Neural progenitor cell (in vitro differentiated cells): ENCODE measurements at regions not wholly inside any gene's neighbourhood (a gene's known extent, or its start where the extent isn't known, plus 50 kb on each side); places are given as distances from the start of the nearest gene placed in this dataset.

Source experiments
- CTCF ChIP-seq: fragments of 200-600 bp; sonication (generic); IDR thresholded peaks from 2 replicates; pipeline ENCODE4 v1.5.1; 2017; ENCODE audit warnings: antibody characterized with exemption, mild to moderate bottlenecking
- EZH2 ChIP-seq: fragments of 200-600 bp; sonication (generic); IDR thresholded peaks from 2 replicates; pipeline ENCODE4 v1.6.1; 2017; ENCODE audit warnings: antibody characterized with exemption, mild to moderate bottlenecking, moderate library complexity

DNA sequence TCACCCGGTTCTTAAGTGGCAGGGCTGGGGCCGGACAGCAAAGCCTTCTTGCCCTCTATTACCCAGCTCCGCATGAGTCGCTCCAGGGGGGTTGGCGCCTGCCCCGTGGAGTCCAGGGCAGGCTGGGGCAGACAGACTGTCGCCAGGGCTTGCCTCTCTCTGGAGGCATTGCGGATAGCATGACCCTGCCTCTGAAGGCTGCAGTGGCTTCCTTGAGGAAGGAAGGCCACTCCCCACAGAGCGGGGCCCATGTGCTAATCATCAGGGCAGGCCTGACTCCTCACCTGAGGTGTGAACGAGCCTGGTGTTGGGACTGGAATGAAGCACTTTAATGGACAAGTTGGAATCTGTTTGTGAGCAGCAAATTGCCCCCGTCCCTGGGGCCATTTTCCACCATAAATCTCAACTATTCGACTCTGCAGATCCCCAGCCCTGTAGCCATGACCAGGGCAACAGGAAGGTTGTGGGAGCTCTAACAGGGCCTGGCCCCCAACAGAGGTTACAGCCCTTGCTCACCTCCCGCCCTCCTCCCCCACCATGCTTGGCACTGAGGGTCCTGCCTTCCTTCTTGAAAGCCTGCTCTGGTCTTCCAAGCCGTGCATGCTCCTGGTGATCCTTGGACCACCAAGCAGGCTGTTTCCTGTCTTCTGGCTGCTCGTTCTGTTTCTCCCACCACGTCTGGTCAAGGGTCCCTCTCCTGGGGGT is 144.9 kb upstream of the HAAO start:
- TF ChIP-seq CTCF (no peak), EZH2 (no peak)
